Trophoblast cell (in vitro differentiated cells and primary cell): ENCODE measurements at regions not wholly inside any gene's neighbourhood (a gene's known extent, or its start where the extent isn't known, plus 50 kb on each side); places are given as distances from the start of the nearest gene placed in this dataset.

ENCODE experiments used
- DNase-seq, 2 donors: peaks; one replicate each; pipeline ENCODE4 v3.0.0-alpha.2; 2016
- H2AFZ ChIP-seq: 2 replicates; pipeline ENCODE4 v1.6.1; 2013; ENCODE audit warnings: low read length, moderate library complexity, mild to moderate bottlenecking; ENCODE audit not compliant: insufficient read depth, poor library complexity
- H2AK5ac ChIP-seq: 2 replicates; pipeline ENCODE4 v1.6.1; 2013; ENCODE audit warnings: mild to moderate bottlenecking, low read length
- H2BK120ac ChIP-seq: 2 replicates; pipeline ENCODE4 v1.6.1; 2013; ENCODE audit warnings: low read length, mild to moderate bottlenecking, moderate library complexity; ENCODE audit not compliant: insufficient read depth, poor library complexity
- H2BK12ac ChIP-seq: 2 replicates; pipeline ENCODE4 v1.6.1; 2013; ENCODE audit warnings: mild to moderate bottlenecking, low read length, moderate library complexity
- H2BK5ac ChIP-seq: 2 replicates; pipeline ENCODE4 v1.6.1; 2013; ENCODE audit warnings: low read length, low read depth, moderate library complexity, mild to moderate bottlenecking; ENCODE audit not compliant: poor library complexity
- H3K14ac ChIP-seq: 2 replicates; pipeline ENCODE4 v1.6.1; 2013; ENCODE audit warnings: mild to moderate bottlenecking, low read length
- H3K18ac ChIP-seq: 2 replicates; pipeline ENCODE4 v1.6.1; 2013; ENCODE audit warnings: mild to moderate bottlenecking, low read length
- H3K23ac ChIP-seq: 2 replicates; pipeline ENCODE4 v1.6.1; 2013; ENCODE audit warnings: low read length
- H3K27ac ChIP-seq: 2 replicates; pipeline ENCODE4 v1.5.1; 2013; ENCODE audit warnings: low read depth, mild to moderate bottlenecking, inconsistent platforms, low read length, moderate library complexity
- H3K27me3 ChIP-seq: 2 replicates; pipeline ENCODE4 v1.6.1; 2013; ENCODE audit warnings: inconsistent platforms, mild to moderate bottlenecking, low read length, moderate library complexity; ENCODE audit not compliant: insufficient read depth
- H3K36me3 ChIP-seq, 2 experiments: 1 replicate in 1 of 2; 2 replicates in 1 of 2; pipeline ENCODE4 v1.6.1; 2013; ENCODE audit warnings: low read length in 2 of 2, mild to moderate bottlenecking in 2 of 2, moderate library complexity in 1 of 2; ENCODE audit not compliant: insufficient read depth in 2 of 2, control insufficient read depth in 1 of 2
- H3K4ac ChIP-seq: 2 replicates; pipeline ENCODE4 v1.6.1; 2013; ENCODE audit warnings: low read depth, mild to moderate bottlenecking, low read length, moderate library complexity
- H3K4me1 ChIP-seq, 2 experiments: 1 replicate in 1 of 2; 2 replicates in 1 of 2; pipeline ENCODE4 v1.6.1; 2013; ENCODE audit warnings: low read length in 2 of 2, mild to moderate bottlenecking in 2 of 2, moderate library complexity in 1 of 2; ENCODE audit not compliant: insufficient read depth in 2 of 2, control insufficient read depth in 1 of 2
- H3K4me2 ChIP-seq: 2 replicates; pipeline ENCODE4 v1.6.1; 2013; ENCODE audit warnings: inconsistent platforms, mild to moderate bottlenecking, low read length, moderate library complexity
- H3K4me3 ChIP-seq: 2 replicates; pipeline ENCODE4 v1.5.1; 2013; ENCODE audit warnings: mild to moderate bottlenecking, low read depth, low read length, inconsistent platforms
- H3K79me1 ChIP-seq: one replicate; pipeline ENCODE4 v1.6.1; 2013; ENCODE audit warnings: low read length
- H3K79me2 ChIP-seq: 2 replicates; pipeline ENCODE4 v1.6.1; 2013; ENCODE audit warnings: low read length, mild to moderate bottlenecking; ENCODE audit not compliant: control insufficient read depth, insufficient read depth, poor library complexity
- H3K9ac ChIP-seq: 2 replicates; pipeline ENCODE4 v1.6.1; 2013; ENCODE audit warnings: mild to moderate bottlenecking, low read length
- H3K9me3 ChIP-seq: 2 replicates; pipeline ENCODE4 v1.6.1; 2013; ENCODE audit warnings: low read depth, mild to moderate bottlenecking, control low read depth, inconsistent platforms, low read length; ENCODE audit not compliant: insufficient read depth
- H4K12ac ChIP-seq: 2 replicates; pipeline ENCODE4 v1.6.1; 2013; ENCODE audit warnings: low read depth, mild to moderate bottlenecking, low read length, moderate library complexity
- H4K8ac ChIP-seq: 2 replicates; pipeline ENCODE4 v1.6.1; 2013; ENCODE audit warnings: low read depth, mild to moderate bottlenecking, low read length, moderate library complexity
- H4K91ac ChIP-seq: one replicate; pipeline ENCODE4 v1.6.1; 2013; ENCODE audit warnings: low read depth, mild to moderate bottlenecking, low read length, moderate library complexity
- WGBS: extraction: QIAGEN DNeasy Blood & Tissue Kit; methylation state at CpG from one replicate; pipeline ENCODE4 v1.1.7; 2013; ENCODE audit warnings: missing lambda C conversion rate; ENCODE audit not compliant: insufficient read length, insufficient coverage; ENCODE audit errors: extremely low coverage; 5-methylcytosine and 5-hydroxymethylcytosine counted together

GRCh38 chr15:91465696-91466095 is 365.6 kb downstream of the SV2B start:
- no peak overlapping the region for H2AFZ ChIP-seq
- no peak overlapping the region for H3K4ac ChIP-seq
- H2BK120ac ChIP-seq, result no peak overlapping the region
- H3K14ac ChIP-seq, result no peak overlapping the region
- H3K27me3 ChIP-seq, result no peaks in the 10 kb centered on the region
- H3K4me3 ChIP-seq, result no peak overlapping the region
- no peak overlapping the region for H3K27ac ChIP-seq
- no peak overlapping the region for H2BK5ac ChIP-seq
- H3K4me2 ChIP-seq, result no peak overlapping the region
- H3K9me3 ChIP-seq, result no peaks in the 10 kb centered on the region
- H4K12ac ChIP-seq, result no peak overlapping the region
- no peak overlapping the region for H3K23ac ChIP-seq
- H3K79me2 ChIP-seq, result no peaks in the 10 kb centered on the region
- DNase-seq, result no peak
- H3K79me1 ChIP-seq, result no peaks in the 10 kb centered on the region
- H2BK12ac ChIP-seq, result no peak overlapping the region
- no peak overlapping the region for H2AK5ac ChIP-seq
- no peaks in the 10 kb centered on the region for H3K36me3 ChIP-seq
- no peak overlapping the region for H3K18ac ChIP-seq
- H4K91ac ChIP-seq, result no peak overlapping the region
- no CpG with 5 or more reads among the region's 7 CpGs for WGBS
- no peak overlapping the region for H4K8ac ChIP-seq
- no peaks in the 10 kb centered on the region for H3K4me1 ChIP-seq
- no peak overlapping the region for H3K9ac ChIP-seq

GRCh38 chr15:91468871-91469580 is 369.0 kb downstream of the SV2B start:
- no peaks in the 10 kb centered on the region for H3K9me3 ChIP-seq
- no peak overlapping the region for H2BK5ac ChIP-seq
- H2BK120ac ChIP-seq, result no peak overlapping the region
- no peak overlapping the region for H3K23ac ChIP-seq
- H3K79me1 ChIP-seq, result no peaks in the 10 kb centered on the region
- H4K91ac ChIP-seq, result no peak overlapping the region
- no peak overlapping the region for H2AK5ac ChIP-seq
- no peak overlapping the region for H3K18ac ChIP-seq
- no peak overlapping the region for H4K12ac ChIP-seq
- no peak overlapping the region for H3K4me2 ChIP-seq
- H3K4me1 ChIP-seq, result no peaks in the 10 kb centered on the region
- WGBS, result no CpG with 5 or more reads among the region's 5 CpGs
- H3K4ac ChIP-seq, result no peak overlapping the region
- H3K27ac ChIP-seq, result no peak overlapping the region
- no peak overlapping the region for H4K8ac ChIP-seq
- no peaks in the 10 kb centered on the region for H3K79me2 ChIP-seq
- H3K4me3 ChIP-seq, result no peak overlapping the region
- H2BK12ac ChIP-seq, result no peak overlapping the region
- no peak for DNase-seq
- H2AFZ ChIP-seq, result no peak overlapping the region
- no peak overlapping the region for H3K9ac ChIP-seq
- H3K14ac ChIP-seq, result no peak overlapping the region
- no peaks in the 10 kb centered on the region for H3K36me3 ChIP-seq
- no peaks in the 10 kb centered on the region for H3K27me3 ChIP-seq

DNA sequence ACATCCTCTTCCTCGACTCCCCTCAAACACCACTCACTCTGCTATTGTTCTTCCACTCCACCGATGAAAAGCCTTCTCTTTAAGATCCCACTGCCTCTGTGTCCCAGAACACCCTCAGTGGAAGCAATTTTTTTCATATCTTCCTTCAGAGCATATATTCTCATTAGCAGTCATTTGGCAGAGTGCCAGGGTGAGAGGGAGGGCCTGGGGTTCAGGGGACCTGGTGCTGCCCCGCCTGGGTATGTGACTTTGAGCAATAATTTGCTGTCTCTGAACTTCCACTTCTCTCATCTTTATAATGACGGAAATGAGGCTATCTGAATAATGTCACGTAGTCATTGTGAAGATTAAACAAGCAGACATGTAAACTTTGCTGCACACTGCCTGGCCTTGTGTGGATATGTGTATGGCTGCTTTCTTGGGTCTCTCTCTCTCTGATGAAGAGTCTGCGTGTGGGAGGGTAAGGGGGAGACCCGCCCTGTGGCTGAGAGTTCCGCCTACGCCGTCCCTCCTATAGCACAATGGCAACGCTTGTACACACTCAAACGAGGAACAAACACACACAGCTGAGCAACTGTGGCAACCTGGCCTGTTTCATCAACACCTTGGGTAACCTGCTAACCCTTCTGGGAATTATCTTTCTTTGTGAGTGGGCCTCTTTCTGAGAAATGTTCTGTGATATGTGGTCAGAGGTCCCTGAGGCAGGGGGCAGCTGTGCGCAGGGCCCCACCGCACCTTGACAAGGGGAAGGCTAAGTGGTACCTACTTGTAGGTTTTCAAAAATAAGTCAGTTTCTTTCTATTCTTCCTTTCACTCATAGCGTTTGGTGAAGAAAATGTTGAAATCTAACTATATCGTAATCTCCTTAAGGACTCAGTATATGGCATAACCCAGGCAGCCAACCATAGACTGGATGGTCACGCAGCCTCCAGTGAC is 369.8 kb downstream of the SV2B start:
- H4K12ac ChIP-seq, result no peak overlapping the region
- WGBS, result no CpG with 5 or more reads among the region's 17 CpGs
- no peak overlapping the region for H4K8ac ChIP-seq
- no peak overlapping the region for H3K18ac ChIP-seq
- no peak overlapping the region for H3K4me3 ChIP-seq
- no peak overlapping the region for H4K91ac ChIP-seq
- no peaks in the 10 kb centered on the region for H3K79me2 ChIP-seq
- H3K23ac ChIP-seq, result no peak overlapping the region
- no peaks in the 10 kb centered on the region for H3K79me1 ChIP-seq
- H2BK120ac ChIP-seq, result no peak overlapping the region
- no peak overlapping the region for H2BK12ac ChIP-seq
- no peaks in the 10 kb centered on the region for H3K36me3 ChIP-seq
- no peak overlapping the region for H2AK5ac ChIP-seq
- H3K4me2 ChIP-seq, result no peak overlapping the region
- DNase-seq, result no peak
- H3K27ac ChIP-seq, result no peak overlapping the region
- no peaks in the 10 kb centered on the region for H3K4me1 ChIP-seq
- no peak overlapping the region for H2AFZ ChIP-seq
- H3K9me3 ChIP-seq, result no peaks in the 10 kb centered on the region
- H3K27me3 ChIP-seq, result no peaks in the 10 kb centered on the region
- H3K14ac ChIP-seq, result no peak overlapping the region
- no peak overlapping the region for H3K4ac ChIP-seq
- H2BK5ac ChIP-seq, result no peak overlapping the region
- H3K9ac ChIP-seq, result no peak overlapping the region

DNA sequence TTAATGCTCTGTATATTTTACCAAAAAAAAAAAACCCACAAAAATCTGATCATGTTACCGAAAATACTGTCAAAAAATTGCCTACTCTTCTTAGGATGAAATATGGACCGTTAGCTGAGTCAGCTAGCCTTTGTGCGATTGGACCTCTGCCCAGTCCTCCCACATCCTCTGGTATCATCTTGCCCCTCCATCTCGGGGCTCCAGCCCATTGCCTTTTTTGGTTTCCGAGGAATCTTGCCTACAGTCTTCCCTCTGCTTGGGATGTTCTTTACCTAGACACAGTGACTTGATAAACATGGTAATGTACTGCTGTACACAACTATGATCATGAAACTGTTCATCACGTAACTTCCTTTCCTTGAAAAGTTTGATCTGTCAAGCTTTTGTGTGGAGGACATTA is 371.4 kb downstream of the SV2B start:
- WGBS, result no CpG with 5 or more reads among the region's 6 CpGs

More for the DNA sequence above, 371.4 kb downstream of the SV2B start:
- no peak overlapping the region for H2AK5ac ChIP-seq
- H3K23ac ChIP-seq, result no peak overlapping the region
- H3K79me1 ChIP-seq, result no peaks in the 10 kb centered on the region
- DNase-seq, result no peak
- H3K79me2 ChIP-seq, result no peaks in the 10 kb centered on the region
- H2BK5ac ChIP-seq, result no peak overlapping the region
- H3K4me3 ChIP-seq, result no peak overlapping the region
- no peak overlapping the region for H3K4me2 ChIP-seq
- no peaks in the 10 kb centered on the region for H3K27me3 ChIP-seq
- H3K9me3 ChIP-seq, result no peaks in the 10 kb centered on the region
- H3K9ac ChIP-seq, result no peak overlapping the region
- no peak overlapping the region for H4K8ac ChIP-seq
- H3K4me1 ChIP-seq, result no peaks in the 10 kb centered on the region
- H3K36me3 ChIP-seq, result no peaks in the 10 kb centered on the region
- no peak overlapping the region for H3K4ac ChIP-seq
- H3K27ac ChIP-seq, result no peak overlapping the region
- no peak overlapping the region for H2BK12ac ChIP-seq
- no peak overlapping the region for H2BK120ac ChIP-seq
- no peak overlapping the region for H4K12ac ChIP-seq
- H3K18ac ChIP-seq, result no peak overlapping the region
- no peak overlapping the region for H2AFZ ChIP-seq
- H3K14ac ChIP-seq, result no peak overlapping the region
- H4K91ac ChIP-seq, result no peak overlapping the region
